ENCODE measurements at regions not wholly inside any gene's neighbourhood (a gene's known extent, or its start where the extent isn't known, plus 50 kb on each side); places are given as distances from the start of the nearest gene placed in this dataset.

DNA sequence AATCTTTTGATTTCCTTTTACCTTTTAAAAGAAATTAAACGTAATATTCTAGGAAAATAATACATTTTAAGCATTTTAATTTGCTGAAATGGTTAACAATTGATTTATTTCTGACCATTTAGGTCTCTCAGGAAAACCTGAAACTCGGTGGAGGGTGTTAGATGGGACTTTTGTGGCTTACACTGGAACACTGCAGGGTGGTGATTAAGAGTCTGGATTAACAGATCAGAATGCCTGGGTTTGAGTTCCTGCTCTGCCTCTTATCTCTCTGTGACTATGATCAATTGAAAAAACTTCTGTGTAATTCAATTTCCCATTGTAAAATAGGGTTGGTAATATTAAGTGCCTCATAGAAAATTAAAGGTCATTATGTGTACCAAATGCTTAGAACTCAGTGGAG lies 168.7 kb downstream of the UBE2E3 start:
- DNase-seq (ENCODE audit: low read depth in 3 of 3): no peak

- DNase-seq (ENCODE audit: low read depth in 3 of 3): no peak
These were observed 171.8 kb downstream of the UBE2E3 start for GRCh38 chr2:181152226-181152625.

- DNase-seq (ENCODE audit: low read depth in 3 of 3): no peak
These were observed 172.3 kb downstream of the UBE2E3 start for GRCh38 chr2:181152701-181153100.

- DNase-seq (ENCODE audit: low read depth in 3 of 3): no peak
These were observed 173.5 kb downstream of the UBE2E3 start for GRCh38 chr2:181153886-181154285.

DNA sequence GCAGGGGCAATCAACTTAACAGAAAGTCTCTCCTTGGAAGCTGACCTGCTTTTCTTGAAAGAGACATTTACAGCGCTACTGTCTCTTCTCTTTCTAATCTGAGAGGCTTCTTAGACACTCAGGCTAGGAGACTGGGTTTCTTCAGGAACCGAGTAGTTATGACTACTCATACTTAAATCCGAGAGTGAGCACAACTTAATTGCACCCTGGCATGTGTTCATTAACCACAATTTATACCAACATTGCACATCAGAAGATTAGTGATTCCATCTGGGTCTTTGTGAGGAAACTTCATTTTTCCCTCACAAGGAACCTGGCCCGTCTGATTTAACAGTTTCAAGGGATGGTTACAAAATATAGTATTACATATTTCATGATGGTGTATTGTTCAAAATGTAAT lies 176.9 kb downstream of the UBE2E3 start:
- no peak for DNase-seq (ENCODE audit: low read depth in 3 of 3)

DNA sequence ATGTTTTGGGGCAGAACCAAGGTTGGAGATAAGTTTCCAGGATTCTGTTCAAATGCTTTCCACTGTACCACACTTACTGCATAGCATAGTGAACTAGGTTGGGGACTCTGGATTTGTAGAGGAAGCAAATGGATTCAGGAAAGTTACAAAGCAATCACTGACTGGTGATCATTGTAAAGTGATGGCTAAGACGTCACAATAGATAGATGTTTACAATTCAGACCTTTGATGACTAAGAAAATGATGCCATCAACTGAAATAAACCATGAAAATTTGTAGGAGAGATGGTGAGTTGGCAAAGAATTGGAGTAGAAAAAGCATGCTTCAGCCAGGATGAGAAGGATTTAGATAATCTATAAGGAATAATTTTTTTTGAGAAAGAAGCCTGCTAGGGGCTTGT lies 178.0 kb downstream of the UBE2E3 start:
- no peak for DNase-seq (ENCODE audit: low read depth in 3 of 3)

- no peak for DNase-seq (ENCODE audit: low read depth in 3 of 3)
These were observed 181.2 kb downstream of the UBE2E3 start for GRCh38 chr2:181161615-181162014.

- DNase-seq (ENCODE audit: low read depth in 3 of 3): no peak
These were observed 182.7 kb downstream of the UBE2E3 start for GRCh38 chr2:181163139-181163538.

DNA sequence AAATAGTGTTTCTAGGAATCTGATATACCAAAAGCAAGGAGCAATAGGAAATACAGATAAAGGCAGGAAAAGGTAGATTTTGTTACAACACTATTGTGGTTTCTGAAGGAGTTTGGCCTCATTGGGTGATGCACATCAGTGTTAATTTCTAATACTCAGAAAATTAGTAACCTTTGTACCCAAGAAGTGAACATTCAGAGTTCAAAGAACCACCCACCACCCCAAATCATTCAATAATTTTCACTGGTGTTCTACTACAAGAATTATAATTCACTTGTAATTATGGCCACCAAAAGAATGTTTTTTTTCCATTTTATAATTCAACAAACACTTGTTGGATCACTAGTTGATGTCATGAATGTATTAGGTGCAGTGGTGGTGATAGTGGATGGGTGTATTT lies 183.3 kb downstream of the UBE2E3 start:
- no peak for DNase-seq (ENCODE audit: low read depth in 3 of 3)

DNA sequence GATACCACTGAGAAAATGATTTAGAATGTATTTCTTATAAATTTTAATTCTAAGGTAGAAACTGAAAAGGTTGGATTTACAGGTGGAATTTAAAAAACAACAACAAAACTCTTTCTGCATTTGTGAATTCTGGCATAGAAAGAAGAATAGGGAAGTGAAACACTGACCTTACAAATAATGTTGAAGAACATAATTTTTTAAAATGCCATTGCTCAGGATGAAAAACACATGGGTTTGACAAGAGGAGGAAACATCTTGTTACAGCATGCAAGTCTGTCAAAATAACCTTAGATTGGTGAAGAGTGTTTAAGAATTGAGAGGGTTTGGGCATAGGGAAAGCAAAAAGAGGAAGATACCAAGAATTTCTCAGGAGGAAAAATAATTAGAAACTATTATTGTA lies 184.3 kb downstream of the UBE2E3 start:
- DNase-seq (ENCODE audit: low read depth in 3 of 3): no peak

DNA sequence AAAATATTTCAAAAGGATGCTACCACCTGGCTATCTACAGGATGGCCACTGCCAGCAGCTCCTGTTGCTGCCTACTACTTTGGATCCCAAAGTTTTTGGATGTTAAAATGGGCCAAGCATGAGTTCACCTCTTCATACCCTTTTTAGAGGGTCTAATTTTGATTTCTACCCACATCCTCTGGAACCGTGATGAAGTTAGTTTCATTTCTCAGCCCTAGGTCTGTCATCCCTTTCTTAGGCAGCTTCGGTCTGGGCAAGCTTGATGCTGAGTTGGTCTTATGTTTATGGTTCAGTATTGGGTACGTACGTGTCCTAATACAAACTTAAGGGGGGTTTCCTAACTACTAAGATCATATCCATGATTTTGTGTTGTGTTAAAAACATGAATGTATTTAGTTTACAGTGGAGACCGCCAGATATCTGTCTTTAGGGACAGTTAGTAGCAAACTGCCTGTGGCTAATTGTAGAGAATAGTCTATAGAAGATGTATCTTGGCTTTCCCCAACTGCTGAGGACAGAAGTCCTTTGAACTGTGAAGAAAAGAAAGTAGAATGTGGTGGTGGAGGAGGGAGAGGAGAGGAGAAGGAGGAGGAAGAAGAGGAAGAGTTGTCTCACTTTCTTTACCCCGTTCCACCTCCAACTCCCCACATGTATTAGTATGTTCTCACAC lies 184.9 kb downstream of the UBE2E3 start:
- DNase-seq (ENCODE audit: low read depth in 3 of 3): no peak

GRCh38 chr2:181169503-181169902 lies 189.1 kb downstream of the UBE2E3 start:
- no peak for DNase-seq (ENCODE audit: low read depth in 3 of 3)

DNA sequence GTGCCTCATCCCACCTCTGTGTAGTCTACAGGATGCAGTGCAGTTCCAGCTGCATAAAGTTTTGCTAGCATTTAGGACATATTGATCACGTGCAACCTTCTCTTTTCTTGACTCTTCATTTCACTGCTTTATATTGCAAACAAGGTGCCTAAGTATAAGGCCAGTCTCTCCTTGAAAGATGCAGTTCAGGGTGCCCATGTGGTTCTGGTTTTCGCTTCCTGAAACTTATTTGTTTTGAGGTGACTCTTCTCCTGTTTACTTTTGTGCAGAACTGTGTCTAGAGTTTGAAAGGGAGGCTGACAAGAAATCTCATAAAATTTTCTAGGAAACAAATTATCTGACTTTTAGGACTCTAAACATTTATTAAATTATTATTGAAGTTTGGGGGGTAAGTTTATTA lies 189.9 kb downstream of the UBE2E3 start:
- DNase-seq (ENCODE audit: low read depth in 3 of 3): no peak

DNA sequence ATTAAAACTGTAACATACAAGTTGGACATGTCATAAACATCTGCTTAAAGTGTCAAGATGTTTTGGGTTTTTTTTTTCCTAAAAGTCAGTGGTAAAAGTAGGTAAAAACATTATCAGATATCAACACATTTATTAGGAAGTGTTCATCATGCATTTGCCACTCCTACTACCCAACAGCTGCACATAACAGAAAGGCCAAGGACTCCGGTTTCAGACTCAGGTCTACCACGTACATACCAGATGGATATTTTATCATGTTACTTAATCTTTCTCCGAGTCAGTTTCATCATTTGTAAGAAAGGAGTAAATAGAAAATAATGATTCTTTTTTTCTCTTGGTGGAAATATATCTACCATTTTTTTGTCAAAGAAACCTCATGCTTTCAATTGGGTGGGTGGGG lies 192.3 kb downstream of the UBE2E3 start:
- no peak for DNase-seq (ENCODE audit: low read depth in 3 of 3)

DNA sequence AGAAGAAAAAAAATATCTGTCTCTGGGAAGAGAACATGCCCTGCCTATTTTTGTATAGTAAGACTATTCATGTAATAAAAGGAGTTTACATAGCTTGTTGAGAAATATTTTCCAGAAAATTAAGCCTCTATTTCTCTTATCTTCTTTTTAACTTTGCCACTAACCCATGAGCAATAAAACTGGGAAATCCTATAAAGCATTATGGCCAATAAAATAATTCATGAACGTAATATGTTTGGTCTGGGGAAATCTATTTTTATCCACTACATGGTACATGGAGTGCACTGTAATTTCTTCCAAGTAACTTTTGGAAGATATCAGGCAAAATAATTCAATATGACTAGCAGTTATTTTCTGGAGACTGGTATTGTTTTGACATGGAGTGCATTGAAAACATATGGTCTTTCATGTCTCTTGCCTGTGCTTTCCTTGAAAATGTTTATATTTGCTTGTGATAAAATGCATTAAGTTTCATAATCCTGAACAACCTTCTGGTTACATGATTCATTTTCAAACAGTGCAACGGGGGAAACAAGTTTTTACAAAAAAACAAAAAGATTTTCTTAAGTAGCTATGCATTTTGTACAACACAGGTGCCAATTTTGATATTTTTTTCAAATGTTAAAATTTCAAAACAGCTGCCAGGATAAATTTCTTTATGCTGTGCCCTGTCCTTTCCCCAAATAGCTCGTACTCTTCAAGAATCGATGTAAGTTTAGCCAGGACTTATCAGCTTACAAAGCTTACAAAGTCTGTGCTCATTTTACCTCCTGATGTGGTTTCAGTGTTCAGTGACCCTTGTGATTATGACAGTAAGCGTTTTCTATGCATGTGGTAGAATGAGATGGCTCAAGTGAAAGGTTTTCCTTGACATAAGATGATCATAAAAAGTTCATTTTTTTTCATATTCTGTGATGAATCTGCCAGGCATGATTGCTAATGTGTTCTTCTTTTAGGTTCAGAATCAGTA lies 194.5 kb downstream of the UBE2E3 start:
- no peak for DNase-seq (ENCODE audit: low read depth in 3 of 3)

DNA sequence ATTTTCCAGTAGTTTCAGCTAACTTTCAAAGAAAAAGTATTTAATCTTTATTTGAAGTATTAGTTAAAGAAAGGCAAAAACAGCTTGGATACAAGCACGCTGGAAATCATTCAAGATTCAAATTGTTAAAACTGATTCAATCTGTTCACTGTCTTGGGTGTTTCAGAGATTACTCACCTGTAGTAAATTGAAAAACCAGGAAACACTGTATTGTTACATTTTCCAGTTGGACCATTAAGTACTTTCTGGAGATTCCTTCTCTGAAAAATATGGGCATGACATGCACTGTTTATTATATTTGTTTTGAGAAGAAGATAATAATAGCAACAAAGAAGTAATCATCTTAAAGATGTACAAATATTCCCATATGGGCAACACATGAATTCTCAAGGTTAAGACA lies 196.1 kb downstream of the UBE2E3 start:
- no peak for DNase-seq (ENCODE audit: low read depth in 3 of 3)

GRCh38 chr2:181177376-181177775 lies 197.0 kb downstream of the UBE2E3 start:
- no peak for DNase-seq (ENCODE audit: low read depth in 3 of 3)

- no peak for DNase-seq (ENCODE audit: low read depth in 3 of 3)
These were observed 197.7 kb downstream of the UBE2E3 start for GRCh38 chr2:181178130-181178529.

GRCh38 chr2:181178823-181179412 lies 198.5 kb downstream of the UBE2E3 start:
- DNase-seq (ENCODE audit: low read depth in 3 of 3): peak in 1 of 3 experiments; percentile 12

GRCh38 chr2:181183878-181184542 lies 203.6 kb downstream of the UBE2E3 start:
- no peak for DNase-seq (ENCODE audit: low read depth in 3 of 3)

DNA sequence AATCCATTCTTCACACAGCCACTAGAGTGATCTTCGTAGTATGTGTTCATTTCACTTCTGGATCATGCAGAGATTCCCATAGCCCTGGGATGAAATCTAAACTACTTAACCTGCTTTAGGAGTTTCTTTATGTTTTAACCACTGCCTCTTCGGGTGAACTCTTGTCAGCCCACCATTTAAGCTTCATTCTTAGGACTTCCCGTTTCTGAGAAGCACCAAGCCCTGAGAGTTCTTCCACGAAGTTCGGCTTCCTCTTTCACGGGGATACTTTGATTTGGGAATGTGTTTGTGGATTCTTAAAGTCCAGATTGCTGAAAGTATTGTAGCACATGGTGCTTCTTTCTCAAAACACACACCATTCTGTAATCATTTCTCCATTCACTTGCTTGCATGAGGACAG lies 205.0 kb downstream of the UBE2E3 start:
- no peak for DNase-seq (ENCODE audit: low read depth in 3 of 3)

GRCh38 chr2:181185948-181186347 lies 205.5 kb downstream of the UBE2E3 start:
- DNase-seq (ENCODE audit: low read depth in 3 of 3): no peak
